Peyer's patch (tissue), 4 donors: ENCODE measurements at regions not wholly inside any gene's neighbourhood (a gene's known extent, or its start where the extent isn't known, plus 50 kb on each side); places are given as distances from the start of the nearest gene placed in this dataset.

ENCODE experiments used
- DNase-seq, 3 donors: peaks; one replicate each; pipeline ENCODE4 v3.0.0-alpha.2; 2017 to 2019
- H3K27ac ChIP-seq, 4 donors: fragments of 200-600 bp; sonication (generic); one replicate each; pipeline ENCODE4 v1.5.1; 2016 to 2019
- H3K27me3 ChIP-seq, 2 donors: fragments of 200-600 bp; sonication (generic); one replicate each; pipeline ENCODE4 v1.5.1; 2019
- H3K36me3 ChIP-seq, 3 donors: fragments of 200-600 bp; sonication (generic); one replicate each; pipeline ENCODE4 v1.5.1; 2016 to 2019
- H3K4me1 ChIP-seq, 4 donors: fragments of 200-600 bp; sonication (generic); one replicate each; pipeline ENCODE4 v1.5.1; 2016 to 2019
- H3K4me3 ChIP-seq, 4 donors: fragments of 200-600 bp; sonication (generic); 1 replicate in 3 of 4; 2 replicates in 1 of 4; pipeline ENCODE4 v1.5.1; 2016 to 2019; ENCODE audit warnings: mild to moderate bottlenecking in 1 of 4
- H3K9me3 ChIP-seq, 4 donors: fragments of 200-600 bp; sonication (generic); one replicate each; pipeline ENCODE4 v1.5.1; 2016 to 2019; ENCODE audit warnings: mild to moderate bottlenecking in 1 of 4
- CTCF ChIP-seq, 6 experiments: fragments of 450-650 bp in 4 of 6; fragments of 200-600 bp in 2 of 6; sonication (generic) in 1 of 6; IDR thresholded peaks; one replicate each; pipeline ENCODE4 v1.5.1; 2017 to 2019; ENCODE audit warnings: antibody characterized with exemption in 6 of 6, mild to moderate bottlenecking in 3 of 6, moderate library complexity in 1 of 6
- POLR2A ChIP-seq, 2 donors: fragments of 450-650 bp; IDR thresholded peaks; one replicate each; pipeline ENCODE4 v1.5.1; 2017; ENCODE audit warnings: antibody characterized with exemption in 2 of 2, mild to moderate bottlenecking in 2 of 2, moderate library complexity in 2 of 2

- TF ChIP-seq CTCF (IDR thresholded peaks at IDR 0.05): no peak
- no peak for TF ChIP-seq POLR2A (IDR thresholded peaks at IDR 0.05)
- no peaks in the 10 kb centered on the region for H3K36me3 ChIP-seq
- no peak for DNase-seq
- H3K27me3 ChIP-seq: no peaks in the 10 kb centered on the region
- H3K9me3 ChIP-seq: no peaks in the 10 kb centered on the region
- no peak overlapping the region for H3K4me3 ChIP-seq
- H3K4me1 ChIP-seq: no peaks in the 10 kb centered on the region
- H3K27ac ChIP-seq: no peak overlapping the region
Observed at GRCh38 chr3:147740928-147741327, 331.8 kb downstream of the ZIC1 start.

- H3K4me3 ChIP-seq: no peak overlapping the region
- no peak overlapping the region for H3K27ac ChIP-seq
- no peaks in the 10 kb centered on the region for H3K36me3 ChIP-seq
- DNase-seq: no peak
- H3K4me1 ChIP-seq: no peaks in the 10 kb centered on the region
- TF ChIP-seq CTCF (IDR thresholded peaks at IDR 0.05) (no peak), POLR2A (IDR thresholded peaks at IDR 0.05) (no peak)
- H3K27me3 ChIP-seq: no peaks in the 10 kb centered on the region
- no peaks in the 10 kb centered on the region for H3K9me3 ChIP-seq
Observed at GRCh38 chr3:147744967-147745366, 335.8 kb downstream of the ZIC1 start.

GRCh38 chr3:147755310-147755709, 346.1 kb downstream of the ZIC1 start:
- H3K27ac ChIP-seq: no peak overlapping the region
- H3K9me3 ChIP-seq: no peaks in the 10 kb centered on the region
- no peak for DNase-seq
- H3K27me3 ChIP-seq: no peaks in the 10 kb centered on the region
- H3K4me1 ChIP-seq: no peaks in the 10 kb centered on the region
- H3K36me3 ChIP-seq: no peaks in the 10 kb centered on the region
- no peak overlapping the region for H3K4me3 ChIP-seq
- TF ChIP-seq CTCF (IDR thresholded peaks at IDR 0.05) (no peak), POLR2A (IDR thresholded peaks at IDR 0.05) (no peak)

GRCh38 chr3:147756476-147756875, 347.3 kb downstream of the ZIC1 start:
- no peak for DNase-seq
- TF ChIP-seq POLR2A (IDR thresholded peaks at IDR 0.05): no peak
- TF ChIP-seq CTCF (IDR thresholded peaks at IDR 0.05): no peak

GRCh38 chr3:147757866-147758265, 348.7 kb downstream of the ZIC1 start:
- Histone ChIP-seq H3K27ac (no peak overlapping the region), H3K4me3 (no peak overlapping the region), H3K4me1 (no peaks in the 10 kb centered on the region), H3K36me3 (no peaks in the 10 kb centered on the region), H3K27me3 (no peaks in the 10 kb centered on the region), H3K9me3 (no peaks in the 10 kb centered on the region)
- no peak for DNase-seq
- no peak for TF ChIP-seq POLR2A (IDR thresholded peaks at IDR 0.05)
- no peak for TF ChIP-seq CTCF (IDR thresholded peaks at IDR 0.05)

More at GRCh38 chr3:147756476-147756875, 347.3 kb downstream of the ZIC1 start:
- Histone ChIP-seq H3K27me3 (no peaks in the 10 kb centered on the region), H3K4me1 (no peaks in the 10 kb centered on the region), H3K9me3 (no peaks in the 10 kb centered on the region), H3K36me3 (no peaks in the 10 kb centered on the region), H3K27ac (no peak overlapping the region), H3K4me3 (no peak overlapping the region)

GRCh38 chr3:147758771-147759170, 349.6 kb downstream of the ZIC1 start:
- Histone ChIP-seq H3K9me3 (no peaks in the 10 kb centered on the region), H3K27me3 (no peaks in the 10 kb centered on the region), H3K4me1 (no peaks in the 10 kb centered on the region), H3K4me3 (no peak overlapping the region), H3K36me3 (no peaks in the 10 kb centered on the region), H3K27ac (peak overlapping the region in 1 of 4 donors; percentile 28)
- DNase-seq: no peak
- TF ChIP-seq CTCF (IDR thresholded peaks at IDR 0.05) (no peak), POLR2A (IDR thresholded peaks at IDR 0.05) (no peak)
